ENCODE measurements at regions not wholly inside any gene's neighbourhood (a gene's known extent, or its start where the extent isn't known, plus 50 kb on each side); places are given as distances from the start of the nearest gene placed in this dataset.

- TF ChIP-seq ZIC2 (tag by site-specific recombination; IDR thresholded peaks at IDR 0.05) (no peak), ZNF239 (tag by site-specific recombination; IDR thresholded peaks at IDR 0.05) (no peak), ZSCAN16 (tag by site-specific recombination; IDR thresholded peaks at IDR 0.05) (no peak), ZNF501 (tag by site-specific recombination; IDR thresholded peaks at IDR 0.05) (no peak), ZSCAN18 (tag by site-specific recombination; IDR thresholded peaks at IDR 0.05) (no peak), KLF7 (tag by site-specific recombination; IDR thresholded peaks at IDR 0.05; ENCODE audit: borderline replicate concordance) (no peak), ZNF843 (tag by site-specific recombination; IDR thresholded peaks at IDR 0.05) (no peak), ATF2 (tag by site-specific recombination; IDR thresholded peaks at IDR 0.05; ENCODE audit: low read depth) (no peak), PRDM6 (tag by site-specific recombination; IDR thresholded peaks at IDR 0.05) (no peak)
Measured at GRCh38 chr7:10596827-10597226, 376.8 kb upstream of the PHF14 start (continued).

GRCh38 chr7:10604128-10604527 lies 369.5 kb upstream of the PHF14 start:
- Histone ChIP-seq H3K27ac (ENCODE audit: extremely low read depth, low read depth, low read length) (no peak overlapping the region), H3K4me3 (ENCODE audit: low read depth, low read length) (no peak overlapping the region), H3K4me1 (ENCODE audit: control insufficient read depth, insufficient read depth, low read length) (no peaks in the 10 kb centered on the region), H3K9me3 (ENCODE audit: control insufficient read depth, insufficient read depth, low read depth, low read length) (no peaks in the 10 kb centered on the region), H3K36me3 (ENCODE audit: control insufficient read depth in 2 of 2, insufficient read depth in 1 of 2, low read length in 2 of 2) (no peaks in the 10 kb centered on the region)
- POLR2A ChIA-PET: no interaction called here
- TF ChIP-seq ZNF549 (tag by site-specific recombination; IDR thresholded peaks at IDR 0.05): no peak
- TF ChIP-seq OVOL3 (tag by site-specific recombination; IDR thresholded peaks at IDR 0.05): no peak
- no peak for TF ChIP-seq ZNF747 (tag by site-specific recombination; IDR thresholded peaks at IDR 0.05)
- no peak for TF ChIP-seq ZNF585B (tag by site-specific recombination; IDR thresholded peaks at IDR 0.05)
- no peak for TF ChIP-seq ZNF175 (tag by site-specific recombination; IDR thresholded peaks at IDR 0.05)
- TF ChIP-seq ZBTB1 (tag by site-specific recombination; IDR thresholded peaks at IDR 0.05): no peak
- TF ChIP-seq MYNN (tag by site-specific recombination; IDR thresholded peaks at IDR 0.05; ENCODE audit: borderline replicate concordance): no peak
- no peak for TF ChIP-seq KLF7 (tag by site-specific recombination; IDR thresholded peaks at IDR 0.05; ENCODE audit: borderline replicate concordance)
- no peak for TF ChIP-seq ZNF362 (tag by site-specific recombination; IDR thresholded peaks at IDR 0.05)
- no peak for TF ChIP-seq ZNF423 (tag by site-specific recombination; IDR thresholded peaks at IDR 0.05)
- no peak for TF ChIP-seq TSHZ1 (tag by site-specific recombination; IDR thresholded peaks at IDR 0.05; ENCODE audit: borderline replicate concordance)
- no peak for TF ChIP-seq ZNF830 (tag by site-specific recombination; IDR thresholded peaks at IDR 0.05; ENCODE audit: low read depth)
- TF ChIP-seq ZNF530 (tag by site-specific recombination; IDR thresholded peaks at IDR 0.05; ENCODE audit: low read depth): no peak
- no peak for TF ChIP-seq ZNF169 (tag by site-specific recombination; IDR thresholded peaks at IDR 0.05)
- no peak for TF ChIP-seq ELK4 (IDR thresholded peaks at IDR 0.05; ENCODE audit: borderline replicate concordance, low read depth, low read length)
- TF ChIP-seq ZNF501 (tag by site-specific recombination; IDR thresholded peaks at IDR 0.05): no peak
- TF ChIP-seq YY1 (tag by site-specific recombination; IDR thresholded peaks at IDR 0.05): no peak
- no peak for TF ChIP-seq ZNF155 (tag by site-specific recombination; IDR thresholded peaks at IDR 0.05)
- TF ChIP-seq BCL6B (tag by site-specific recombination; IDR thresholded peaks at IDR 0.05): no peak
- CTCF ChIA-PET: no interaction called here

Data from HEK293 (cell line).